WTC11 (cell line): ENCODE measurements at regions not wholly inside any gene's neighbourhood (a gene's known extent, or its start where the extent isn't known, plus 50 kb on each side); places are given as distances from the start of the nearest gene placed in this dataset.

Source experiments
- ATAC-seq: fragments of 200-7000 bp; cut with Tn5 transposase; 2 replicates; pipeline ENCODE4 v1.10.0; 2021; ENCODE audit warnings: mild to moderate bottlenecking, moderate library complexity
- CTCF ChIA-PET: fragments of 300-600 bp; sonication (Branson Sonifier 250); formaldehyde crosslinking; loops from one replicate; lab custom pipeline; 2021; ENCODE audit warnings: antibody characterized with exemption; lab: Charles Lee
- POLR2A ChIA-PET: fragments of 350-600 bp; sonication (Branson Sonifier 250); formaldehyde crosslinking; loops from one replicate; lab custom pipeline; 2021; ENCODE audit warnings: antibody characterized with exemption; lab: Charles Lee
- DNase-seq: peaks from one replicate; pipeline ENCODE4 v3.0.0; 2021; ENCODE audit warnings: low spot score
- H3K27ac Mint-ChIP-seq: 2 replicates; pipeline ENCODE4 v1.8.0; 2021; ENCODE audit warnings: mixed read lengths
- H3K27me3 Mint-ChIP-seq: 2 replicates; pipeline ENCODE4 v1.8.0; 2021; ENCODE audit warnings: low read depth, mild to moderate bottlenecking, moderate library complexity, mixed read lengths
- H3K36me3 Mint-ChIP-seq: 2 replicates; pipeline ENCODE4 v1.8.0; 2021; ENCODE audit warnings: mixed read lengths
- H3K4me1 Mint-ChIP-seq: 2 replicates; pipeline ENCODE4 v1.8.0; 2022; ENCODE audit warnings: mixed read lengths
- H3K4me3 Mint-ChIP-seq: 2 replicates; pipeline ENCODE4 v1.8.0; 2021; ENCODE audit warnings: mild to moderate bottlenecking, moderate library complexity, mixed read lengths
- H3K9me3 Mint-ChIP-seq: 2 replicates; pipeline ENCODE4 v1.8.0; 2021; ENCODE audit warnings: mixed read lengths
- CREM ChIP-seq: sonication (generic); formaldehyde crosslinking; IDR thresholded peaks from 2 replicates; pipeline ENCODE4 v1.8.1; 2022; ENCODE audit warnings: mild to moderate bottlenecking, missing genetic modification reagents, moderate library complexity
- ELF4 ChIP-seq: sonication (generic); formaldehyde crosslinking; IDR thresholded peaks from 2 replicates; pipeline ENCODE4 v1.8.1; 2022; ENCODE audit warnings: low read depth, mild to moderate bottlenecking, moderate library complexity, missing genetic modification reagents
- ESRRA ChIP-seq: sonication (generic); formaldehyde crosslinking; IDR thresholded peaks from 2 replicates; pipeline ENCODE4 v1.8.1; 2022; ENCODE audit warnings: mild to moderate bottlenecking, missing genetic modification reagents, borderline replicate concordance
- ETV6 ChIP-seq: sonication (generic); formaldehyde crosslinking; IDR thresholded peaks from 2 replicates; pipeline ENCODE4 v1.8.1; 2022; ENCODE audit warnings: mild to moderate bottlenecking, missing genetic modification reagents
- FOXK1 ChIP-seq: sonication (generic); formaldehyde crosslinking; IDR thresholded peaks from 2 replicates; pipeline ENCODE4 v1.8.0; 2022; ENCODE audit warnings: mild to moderate bottlenecking, moderate library complexity, missing genetic modification reagents
- FOXP1 ChIP-seq: sonication (generic); formaldehyde crosslinking; IDR thresholded peaks from 2 replicates; pipeline ENCODE4 v1.8.0; 2022; ENCODE audit warnings: missing genetic modification reagents, mild to moderate bottlenecking, moderate library complexity, borderline replicate concordance
- GABPB1 ChIP-seq: sonication (generic); formaldehyde crosslinking; IDR thresholded peaks from 2 replicates; pipeline ENCODE4 v1.8.1; 2023; ENCODE audit warnings: mild to moderate bottlenecking, missing genetic modification reagents
- NFYB ChIP-seq: sonication (generic); formaldehyde crosslinking; conservative IDR thresholded peaks from 2 replicates; pipeline ENCODE4 v1.8.0; 2022; ENCODE audit warnings: low read depth, missing genetic modification reagents
- SMAD4 ChIP-seq: sonication (generic); formaldehyde crosslinking; IDR thresholded peaks from 2 replicates; pipeline ENCODE4 v1.8.0; 2022; ENCODE audit warnings: mild to moderate bottlenecking, missing genetic modification reagents
- SP1 ChIP-seq: sonication (generic); formaldehyde crosslinking; conservative IDR thresholded peaks from 2 replicates; pipeline ENCODE4 v1.8.1; 2022; ENCODE audit warnings: missing genetic modification reagents
- TF ChIP-seq, protein P1 (sequence below): sonication (generic); formaldehyde crosslinking; IDR thresholded peaks from 2 replicates; pipeline ENCODE4 v1.8.0; 2022; ENCODE audit warnings: mild to moderate bottlenecking, missing genetic modification reagents
- TF ChIP-seq, protein P2 (sequence below): fragments of 200-600 bp; IDR thresholded peaks from 2 replicates; pipeline ENCODE4 v1.8.0; 2022; ENCODE audit warnings: antibody characterized with exemption
- TF ChIP-seq, protein P3 (sequence below): sonication (generic); formaldehyde crosslinking; IDR thresholded peaks from 2 replicates; pipeline ENCODE4 v1.8.0; 2023; ENCODE audit warnings: missing genetic modification reagents

DNA sequence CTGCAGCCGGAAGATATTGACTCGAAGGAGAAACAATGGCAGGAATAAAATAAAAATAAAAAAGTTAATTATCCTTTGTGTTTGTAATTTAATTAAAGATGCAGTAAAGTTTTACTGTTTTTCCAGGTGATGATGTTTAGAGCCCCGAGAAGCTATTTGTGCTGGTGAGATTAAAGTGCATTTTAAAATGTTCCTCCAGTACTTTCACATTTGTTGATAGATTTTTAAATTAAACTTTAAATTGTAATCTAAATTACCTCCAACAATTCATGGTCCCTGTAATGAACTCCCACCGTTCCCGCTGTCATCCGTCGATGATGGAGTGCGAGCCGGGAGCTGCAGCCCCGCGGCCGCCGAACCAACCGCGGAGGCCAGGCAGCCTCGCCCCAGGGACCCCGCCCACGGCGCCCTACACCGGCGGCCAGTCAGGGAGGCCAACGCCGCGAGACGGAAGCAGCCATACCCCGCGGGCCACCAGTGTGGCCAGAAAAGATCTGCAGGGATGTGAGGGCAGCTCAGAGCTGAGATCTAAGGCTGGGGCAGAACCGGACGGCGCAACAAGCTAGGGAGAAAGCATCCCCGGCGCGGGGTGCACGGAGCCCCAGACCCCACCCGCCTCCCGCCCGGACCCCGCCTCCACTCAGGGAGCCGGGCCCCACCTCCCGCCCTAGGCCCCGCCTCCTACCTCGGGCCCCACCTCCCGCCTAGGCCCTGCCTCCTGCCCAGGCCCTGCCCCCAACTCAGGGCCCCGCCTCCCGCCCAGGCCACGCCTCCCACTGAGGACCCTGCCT lies 104.0 kb downstream of the FAM53A start:
- H3K9me3 Mint-ChIP-seq = peaks cover 10% of the 10 kb centered on the region
- TF ChIP-seq, protein P1, sequence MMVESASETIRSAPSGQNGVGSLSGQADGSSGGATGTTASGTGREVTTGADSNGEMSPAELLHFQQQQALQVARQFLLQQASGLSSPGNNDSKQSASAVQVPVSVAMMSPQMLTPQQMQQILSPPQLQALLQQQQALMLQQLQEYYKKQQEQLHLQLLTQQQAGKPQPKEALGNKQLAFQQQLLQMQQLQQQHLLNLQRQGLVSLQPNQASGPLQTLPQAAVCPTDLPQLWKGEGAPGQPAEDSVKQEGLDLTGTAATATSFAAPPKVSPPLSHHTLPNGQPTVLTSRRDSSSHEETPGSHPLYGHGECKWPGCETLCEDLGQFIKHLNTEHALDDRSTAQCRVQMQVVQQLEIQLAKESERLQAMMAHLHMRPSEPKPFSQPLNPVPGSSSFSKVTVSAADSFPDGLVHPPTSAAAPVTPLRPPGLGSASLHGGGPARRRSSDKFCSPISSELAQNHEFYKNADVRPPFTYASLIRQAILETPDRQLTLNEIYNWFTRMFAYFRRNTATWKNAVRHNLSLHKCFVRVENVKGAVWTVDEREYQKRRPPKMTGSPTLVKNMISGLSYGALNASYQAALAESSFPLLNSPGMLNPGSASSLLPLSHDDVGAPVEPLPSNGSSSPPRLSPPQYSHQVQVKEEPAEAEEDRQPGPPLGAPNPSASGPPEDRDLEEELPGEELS (CRISPR knock-in tag) = 0 out of 2 replicates have a peak, but pooled peaks have one; percentile 28
- TF ChIP-seq NFYB (CRISPR knock-in tag) (no peak), SP1 (CRISPR knock-in tag) (peak; percentile 68), ETV6 (CRISPR knock-in tag) (0 out of 2 replicates have a peak, but pooled peaks have one; percentile 72)
- POLR2A ChIA-PET = interaction anchor here (0.9 kb wide), 1 partner anchor 9 kb away, joined by 3 read pairs; no protein-coding TSS in a partner anchor

DNA sequence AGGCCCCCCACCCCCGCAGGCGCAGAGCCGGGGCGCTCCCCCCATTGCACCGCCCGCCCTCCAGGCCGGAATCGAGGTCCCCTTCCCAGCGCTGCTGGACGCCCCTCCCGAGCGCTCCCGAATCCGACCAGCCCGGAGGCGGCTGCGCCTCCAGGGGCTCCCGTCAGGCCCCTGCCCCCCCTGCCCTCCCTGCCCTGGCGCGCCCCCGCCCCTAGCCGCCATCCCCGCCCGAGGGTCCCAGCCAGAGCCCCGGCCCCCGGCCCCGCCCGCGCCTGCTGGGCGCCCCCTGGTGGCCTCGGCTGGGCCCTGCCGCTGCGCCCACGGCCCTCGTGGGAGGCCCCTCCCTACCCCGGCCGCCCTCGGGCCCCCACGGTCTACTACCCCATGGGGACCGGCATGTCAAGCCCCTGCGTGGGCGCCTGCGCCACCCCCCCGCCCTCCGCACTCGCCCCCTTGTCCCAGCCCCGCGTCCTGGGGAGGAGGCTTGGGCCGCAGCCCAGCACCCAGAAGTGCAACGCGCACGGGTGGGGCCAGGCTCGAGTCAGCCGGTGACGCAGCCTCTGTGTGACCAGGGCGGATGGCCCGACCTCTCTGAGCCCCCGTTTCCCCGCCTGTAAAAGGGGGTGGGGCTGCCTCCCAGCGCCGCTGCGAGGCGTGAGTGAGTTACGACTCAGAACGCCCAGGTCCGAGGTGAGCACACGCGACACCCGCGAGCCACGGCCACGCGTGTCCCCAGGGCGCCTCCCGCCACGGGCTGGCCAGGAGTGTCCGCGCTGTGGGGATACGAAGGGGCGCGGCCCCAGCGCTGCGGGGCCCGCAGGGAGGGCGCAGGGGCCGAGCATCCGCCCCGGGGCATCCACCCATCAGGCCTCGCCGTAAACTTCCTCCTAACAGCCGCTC lies 104.9 kb downstream of the FAM53A start:
- Mint-ChIP-seq H3K27me3 (peaks cover 5% of the 10 kb centered on the region; the same call in 1 of the 2 replicates), H3K9me3 (peaks cover 5% of the 10 kb centered on the region), H3K36me3 (no peaks in the 10 kb centered on the region)
- CTCF ChIA-PET = interaction anchor here (0.6 to 1.2 kb wide), 9 partner anchors 9 to 189 kb away, joined by 3 to 15 read pairs (median 4); no protein-coding TSS in a partner anchor
- peak; percentile 78 for DNase-seq
- TF ChIP-seq FOXP1 (CRISPR knock-in tag) (0 out of 2 replicates have a peak, but pooled peaks have one; percentile 32), SP1 (CRISPR knock-in tag) (peak; percentile 50), GABPB1 (CRISPR knock-in tag) (no peak)
- TF ChIP-seq, protein P2, sequence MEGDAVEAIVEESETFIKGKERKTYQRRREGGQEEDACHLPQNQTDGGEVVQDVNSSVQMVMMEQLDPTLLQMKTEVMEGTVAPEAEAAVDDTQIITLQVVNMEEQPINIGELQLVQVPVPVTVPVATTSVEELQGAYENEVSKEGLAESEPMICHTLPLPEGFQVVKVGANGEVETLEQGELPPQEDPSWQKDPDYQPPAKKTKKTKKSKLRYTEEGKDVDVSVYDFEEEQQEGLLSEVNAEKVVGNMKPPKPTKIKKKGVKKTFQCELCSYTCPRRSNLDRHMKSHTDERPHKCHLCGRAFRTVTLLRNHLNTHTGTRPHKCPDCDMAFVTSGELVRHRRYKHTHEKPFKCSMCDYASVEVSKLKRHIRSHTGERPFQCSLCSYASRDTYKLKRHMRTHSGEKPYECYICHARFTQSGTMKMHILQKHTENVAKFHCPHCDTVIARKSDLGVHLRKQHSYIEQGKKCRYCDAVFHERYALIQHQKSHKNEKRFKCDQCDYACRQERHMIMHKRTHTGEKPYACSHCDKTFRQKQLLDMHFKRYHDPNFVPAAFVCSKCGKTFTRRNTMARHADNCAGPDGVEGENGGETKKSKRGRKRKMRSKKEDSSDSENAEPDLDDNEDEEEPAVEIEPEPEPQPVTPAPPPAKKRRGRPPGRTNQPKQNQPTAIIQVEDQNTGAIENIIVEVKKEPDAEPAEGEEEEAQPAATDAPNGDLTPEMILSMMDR = peak; percentile 82
- TF ChIP-seq, all 79 proteins: peak for 3
- H3K4me1 Mint-ChIP-seq = peaks cover 25% of the 10 kb centered on the region
- H3K4me3 Mint-ChIP-seq = peak overlapping the region; percentile 64
- ATAC-seq = peak; percentile 1
- POLR2A ChIA-PET = interaction anchor here (0.9 kb wide), 1 partner anchor 9 kb away, joined by 3 read pairs; no protein-coding TSS in a partner anchor
- no peak overlapping the region for H3K27ac Mint-ChIP-seq

More for the DNA sequence above, 104.0 kb downstream of the FAM53A start:
- Mint-ChIP-seq H3K36me3 (no peaks in the 10 kb centered on the region), H3K27ac (no peak overlapping the region), H3K27me3 (peaks cover 4% of the 10 kb centered on the region; the same call in 1 of the 2 replicates), H3K4me3 (peak overlapping the region; percentile 64), H3K4me1 (peaks cover 22% of the 10 kb centered on the region)
- ATAC-seq (peak; percentile 88), DNase-seq (peak; percentile 99)
- CTCF ChIA-PET = interaction anchor here (0.6 to 1.2 kb wide), 12 partner anchors 10 to 224 kb away, joined by 3 to 15 read pairs (median 4); no protein-coding TSS in a partner anchor

DNA sequence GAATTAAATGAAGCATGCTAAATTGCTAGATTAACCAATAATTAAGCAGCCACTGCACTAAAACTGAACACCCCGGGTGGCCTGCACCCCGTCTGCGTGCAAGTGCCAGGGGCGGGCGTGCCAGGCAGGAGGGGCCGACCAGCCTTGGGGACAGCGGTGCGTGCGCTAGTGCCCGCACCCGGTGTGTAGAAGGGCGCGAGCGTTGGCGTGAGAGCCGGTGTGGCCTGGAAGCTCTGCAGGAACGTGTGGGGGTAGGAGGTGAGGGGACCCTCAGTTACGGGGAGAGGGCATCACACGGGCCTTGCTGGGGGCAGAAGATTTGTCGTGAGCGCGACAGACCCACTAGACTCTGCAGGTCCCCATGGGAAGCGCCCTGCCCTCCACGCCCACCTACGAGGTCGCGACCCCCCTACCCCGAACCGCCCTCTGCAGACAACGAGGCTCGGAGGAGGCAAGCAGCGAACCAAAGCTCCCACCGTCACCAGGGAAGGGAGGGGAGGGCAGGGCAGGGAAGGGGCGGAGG lies 105.8 kb downstream of the FAM53A start:
- POLR2A ChIA-PET = interaction anchor here (0.6 kb wide), 1 partner anchor 11 kb away, joined by 3 read pairs; no protein-coding TSS in a partner anchor
- H3K4me1 Mint-ChIP-seq = peaks cover 29% of the 10 kb centered on the region
- TF ChIP-seq FOXK1 (no peak), SP1 (CRISPR knock-in tag) (0 out of 2 replicates have a peak, but pooled peaks have one; percentile 26), SMAD4 (CRISPR knock-in tag) (no peak), ELF4 (CRISPR knock-in tag) (no peak), ESRRA (CRISPR knock-in tag) (no peak), CREM (CRISPR knock-in tag) (no peak)
- TF ChIP-seq, protein P3, sequence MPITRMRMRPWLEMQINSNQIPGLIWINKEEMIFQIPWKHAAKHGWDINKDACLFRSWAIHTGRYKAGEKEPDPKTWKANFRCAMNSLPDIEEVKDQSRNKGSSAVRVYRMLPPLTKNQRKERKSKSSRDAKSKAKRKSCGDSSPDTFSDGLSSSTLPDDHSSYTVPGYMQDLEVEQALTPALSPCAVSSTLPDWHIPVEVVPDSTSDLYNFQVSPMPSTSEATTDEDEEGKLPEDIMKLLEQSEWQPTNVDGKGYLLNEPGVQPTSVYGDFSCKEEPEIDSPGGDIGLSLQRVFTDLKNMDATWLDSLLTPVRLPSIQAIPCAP (CRISPR knock-in tag) = no peak
- TF ChIP-seq, all 79 proteins: peak for 1
- no peak for ATAC-seq
- Mint-ChIP-seq H3K9me3 (no peaks in the 10 kb centered on the region), H3K4me3 (peak overlapping the region; percentile 60), H3K27ac (no peak overlapping the region), H3K36me3 (no peaks in the 10 kb centered on the region), H3K27me3 (peaks cover 10% of the 10 kb centered on the region)
- CTCF ChIA-PET = interaction anchor here (0.6 to 1.2 kb wide), 9 partner anchors 8 to 269 kb away, joined by 3 to 6 read pairs (median 4); no protein-coding TSS in a partner anchor
- peak; percentile 62 for DNase-seq
